HEK293T (cell line): ENCODE measurements at regions not wholly inside any gene's neighbourhood (a gene's known extent, or its start where the extent isn't known, plus 50 kb on each side); places are given as distances from the start of the nearest gene placed in this dataset.

Experiments used
- FOXM1 ChIP-seq: fragments of 450-650 bp; IDR thresholded peaks from 2 replicates; pipeline ENCODE4 v1.6.1; 2017; ENCODE audit warnings: mild to moderate bottlenecking, borderline replicate concordance
- L3MBTL2 ChIP-seq: fragments of 450-650 bp; conservative IDR thresholded peaks from 2 replicates; pipeline ENCODE4 v1.6.1; 2016; ENCODE audit warnings: mild to moderate bottlenecking

- TF ChIP-seq FOXM1 (no peak), L3MBTL2 (no peak)
Measured at GRCh38 chr7:19353180-19353579, 208.0 kb upstream of the FERD3L start.
